ENCODE measurements at regions not wholly inside any gene's neighbourhood (a gene's known extent, or its start where the extent isn't known, plus 50 kb on each side); places are given as distances from the start of the nearest gene placed in this dataset.
"Not testable (repeated sequence)": the region's sequence is repeated elsewhere in the genome, so short reads cannot be mapped to it uniquely, and the experiment has no call there.

DNA sequence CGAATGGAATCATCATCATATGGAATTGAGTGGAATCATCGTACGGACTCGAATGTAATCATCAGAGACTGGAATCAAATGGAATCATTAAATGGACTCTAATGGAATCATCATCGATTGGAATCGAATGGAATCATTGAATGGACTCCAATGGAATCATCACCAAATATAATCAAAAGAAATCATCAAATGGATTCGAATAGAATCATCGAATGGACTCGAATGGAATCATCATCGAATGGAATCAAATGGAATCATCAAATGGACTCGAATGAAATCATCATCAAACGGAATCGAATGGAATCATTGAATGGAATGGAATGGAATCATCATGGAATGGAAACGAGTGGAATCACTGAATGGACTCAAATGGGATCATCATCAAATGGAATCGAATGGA, 233.5 kb downstream of the SHCBP1 start:
- DNase-seq (ENCODE audit: low read depth) = not testable (repeated sequence)

- not testable (repeated sequence) for DNase-seq (ENCODE audit: low read depth)
Observed at GRCh38 chr16:46386805-46387620, 234.2 kb downstream of the SHCBP1 start.

- DNase-seq (ENCODE audit: low read depth) = not testable (repeated sequence)
Observed at GRCh38 chr16:46386110-46386771, 234.9 kb downstream of the SHCBP1 start.

DNA sequence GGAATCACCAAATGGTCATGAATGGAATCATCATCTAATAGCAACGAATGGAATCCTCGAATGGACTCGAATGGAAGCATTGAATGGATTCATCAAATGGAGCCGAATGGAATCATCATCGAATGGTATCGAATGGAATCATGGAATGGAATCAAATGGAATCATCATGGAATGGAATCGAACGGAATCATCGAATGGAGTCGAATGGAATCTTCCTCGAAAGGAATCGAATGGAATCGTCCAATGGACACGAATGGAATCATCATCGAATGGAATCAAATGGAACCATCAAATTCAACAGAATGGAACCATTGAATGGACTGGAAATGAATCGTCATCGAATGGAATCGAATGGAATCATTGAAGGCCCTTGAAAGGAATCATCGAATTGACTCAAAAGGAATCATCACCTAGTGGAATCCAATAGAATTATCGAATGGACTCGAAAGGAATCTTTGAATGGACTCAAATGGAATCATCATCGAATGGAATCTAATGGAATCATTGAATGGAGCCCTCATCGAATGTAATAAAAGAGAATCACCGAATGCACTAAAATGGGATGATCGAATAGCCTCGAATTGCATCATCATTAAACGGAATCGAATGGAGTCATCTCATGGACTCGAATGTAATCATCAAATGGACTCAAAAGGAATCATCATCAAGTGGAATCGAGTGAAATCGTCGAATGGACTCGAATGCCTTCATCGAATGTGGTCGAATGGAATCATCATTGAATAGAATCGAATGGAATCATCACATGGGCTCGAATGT, 236.7 kb downstream of the SHCBP1 start:
- not testable (repeated sequence) for DNase-seq (ENCODE audit: low read depth)

DNA sequence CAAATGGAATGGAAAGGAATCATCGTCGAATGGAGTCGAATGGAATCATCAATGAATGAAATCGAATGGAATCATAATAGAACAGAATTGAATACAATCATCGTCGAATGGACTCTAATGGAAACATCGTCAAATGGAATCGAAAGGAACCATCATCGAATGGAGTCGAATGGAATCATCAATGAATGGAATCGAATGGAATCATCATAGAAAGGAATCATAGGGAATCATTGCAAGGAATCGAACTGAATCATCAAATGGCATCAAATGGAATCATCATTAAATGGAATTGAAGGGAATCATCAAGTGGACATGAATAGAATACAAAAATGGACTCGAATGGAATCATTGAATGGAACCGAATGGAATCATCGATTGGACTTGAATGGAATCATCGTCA, 237.6 kb downstream of the SHCBP1 start:
- DNase-seq (ENCODE audit: low read depth) = not testable (repeated sequence)

- DNase-seq (ENCODE audit: low read depth) = not testable (repeated sequence)
Observed at GRCh38 chr16:46382791-46383541, 238.2 kb downstream of the SHCBP1 start.

- not testable (repeated sequence) for DNase-seq (ENCODE audit: low read depth)
Observed at GRCh38 chr16:46382079-46382478, 239.1 kb downstream of the SHCBP1 start.

GRCh38 chr16:46381344-46381743, 239.8 kb downstream of the SHCBP1 start:
- not testable (repeated sequence) for DNase-seq (ENCODE audit: low read depth)

Measured in activated T-cell treated with anti-CD3 and anti-CD28 coated beads for 48 hours (primary cell).